ENCODE measurements at regions not wholly inside any gene's neighbourhood (a gene's known extent, or its start where the extent isn't known, plus 50 kb on each side); places are given as distances from the start of the nearest gene placed in this dataset.

DNA sequence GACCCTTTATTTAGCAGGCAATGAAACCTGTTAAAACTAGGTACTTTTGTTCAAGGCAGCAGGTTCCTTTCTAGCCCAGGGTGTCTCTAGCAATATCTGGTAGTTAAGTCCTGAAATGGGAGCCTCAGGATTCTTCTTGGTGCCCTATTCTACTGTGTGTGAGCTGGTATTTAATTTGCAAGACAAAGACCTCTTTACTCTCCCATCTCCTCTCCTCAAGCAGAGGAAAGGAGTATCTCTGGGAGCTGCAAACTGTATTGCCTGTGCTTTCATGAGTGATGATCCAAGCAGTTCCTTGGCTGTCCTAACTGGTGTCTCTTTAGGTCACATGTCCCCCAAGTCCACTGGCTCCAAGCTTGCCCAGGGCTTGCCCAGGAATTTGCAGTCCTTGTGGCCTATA is 188.2 kb downstream of the SI start:
- TF ChIP-seq, protein P1, sequence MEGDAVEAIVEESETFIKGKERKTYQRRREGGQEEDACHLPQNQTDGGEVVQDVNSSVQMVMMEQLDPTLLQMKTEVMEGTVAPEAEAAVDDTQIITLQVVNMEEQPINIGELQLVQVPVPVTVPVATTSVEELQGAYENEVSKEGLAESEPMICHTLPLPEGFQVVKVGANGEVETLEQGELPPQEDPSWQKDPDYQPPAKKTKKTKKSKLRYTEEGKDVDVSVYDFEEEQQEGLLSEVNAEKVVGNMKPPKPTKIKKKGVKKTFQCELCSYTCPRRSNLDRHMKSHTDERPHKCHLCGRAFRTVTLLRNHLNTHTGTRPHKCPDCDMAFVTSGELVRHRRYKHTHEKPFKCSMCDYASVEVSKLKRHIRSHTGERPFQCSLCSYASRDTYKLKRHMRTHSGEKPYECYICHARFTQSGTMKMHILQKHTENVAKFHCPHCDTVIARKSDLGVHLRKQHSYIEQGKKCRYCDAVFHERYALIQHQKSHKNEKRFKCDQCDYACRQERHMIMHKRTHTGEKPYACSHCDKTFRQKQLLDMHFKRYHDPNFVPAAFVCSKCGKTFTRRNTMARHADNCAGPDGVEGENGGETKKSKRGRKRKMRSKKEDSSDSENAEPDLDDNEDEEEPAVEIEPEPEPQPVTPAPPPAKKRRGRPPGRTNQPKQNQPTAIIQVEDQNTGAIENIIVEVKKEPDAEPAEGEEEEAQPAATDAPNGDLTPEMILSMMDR (IDR thresholded peaks at IDR 0.05) = no peak
- DNase-seq = no peak

GRCh38 chr3:164883171-164883570 is 195.1 kb downstream of the SI start:
- ATAC-seq = no peak
- TF ChIP-seq, protein P1 (IDR thresholded peaks at IDR 0.05) = no peak

More for the DNA sequence above, 188.2 kb downstream of the SI start:
- Histone ChIP-seq H3K4me1 (no peaks in the 10 kb centered on the region), H3K27ac (no peak overlapping the region), H3K36me3 (ENCODE audit: insufficient read depth in 1 of 2, low read depth in 1 of 2) (no peaks in the 10 kb centered on the region), H3K4me3 (no peak overlapping the region), H3K9me3 (no peaks in the 10 kb centered on the region), H3K27me3 (ENCODE audit: insufficient read depth in 3 of 3, low read length in 2 of 3) (no peaks in the 10 kb centered on the region)
- intact Hi-C loops (cut with DNase I) = no loop called here
- no peak for ATAC-seq

GRCh38 chr3:164879201-164879600 is 199.1 kb downstream of the SI start:
- TF ChIP-seq, protein P1 (IDR thresholded peaks at IDR 0.05) = no peak
- H3K27me3 ChIP-seq (ENCODE audit: insufficient read depth in 3 of 3, low read length in 2 of 3) = no peaks in the 10 kb centered on the region
- no peak for DNase-seq
- H3K9me3 ChIP-seq = no peaks in the 10 kb centered on the region
- no peaks in the 10 kb centered on the region for H3K4me1 ChIP-seq
- intact Hi-C loops (cut with DNase I) = no loop called here
- no peak overlapping the region for H3K27ac ChIP-seq
- H3K4me3 ChIP-seq = no peak overlapping the region
- 37 to 57% (median 53%) methylated on average over 4 of the region's 4 CpGs for WGBS, 3 donors
- no peaks in the 10 kb centered on the region for H3K36me3 ChIP-seq (ENCODE audit: insufficient read depth in 1 of 2, low read depth in 1 of 2)
- no peak for ATAC-seq

More at GRCh38 chr3:164883171-164883570, 195.1 kb downstream of the SI start:
- H3K4me1 ChIP-seq = no peaks in the 10 kb centered on the region
- H3K9me3 ChIP-seq = no peaks in the 10 kb centered on the region
- intact Hi-C loops (cut with DNase I) = no loop called here
- H3K36me3 ChIP-seq (ENCODE audit: insufficient read depth in 1 of 2, low read depth in 1 of 2) = no peaks in the 10 kb centered on the region
- no peak for DNase-seq
- no peak overlapping the region for H3K27ac ChIP-seq
- no peaks in the 10 kb centered on the region for H3K27me3 ChIP-seq (ENCODE audit: insufficient read depth in 3 of 3, low read length in 2 of 3)
- no peak overlapping the region for H3K4me3 ChIP-seq

DNA sequence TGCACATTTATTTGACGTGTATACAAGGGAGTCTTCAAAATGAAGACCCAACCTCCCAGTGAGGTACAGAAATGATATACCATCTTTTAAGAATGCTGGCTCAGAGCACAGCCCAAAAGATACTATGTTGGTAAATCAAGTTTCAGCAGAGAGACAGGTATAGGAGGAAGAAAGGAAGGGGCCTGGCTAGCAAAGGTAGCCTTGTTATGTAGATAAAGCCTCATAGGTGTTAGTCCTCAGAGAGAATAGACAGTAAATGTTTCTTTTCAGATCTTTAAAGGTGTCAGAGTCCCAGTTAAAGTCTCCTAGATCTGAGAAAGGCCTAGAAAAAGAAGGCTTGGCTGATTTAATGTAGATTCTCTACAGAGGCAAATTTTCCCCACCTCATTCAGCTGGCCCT is 213.8 kb downstream of the SI start:
- no peak for ATAC-seq
- Histone ChIP-seq H3K36me3 (ENCODE audit: insufficient read depth in 1 of 2, low read depth in 1 of 2) (no peaks in the 10 kb centered on the region), H3K4me3 (no peak overlapping the region), H3K27me3 (ENCODE audit: insufficient read depth in 3 of 3, low read length in 2 of 3) (no peaks in the 10 kb centered on the region), H3K4me1 (no peaks in the 10 kb centered on the region), H3K27ac (no peak overlapping the region), H3K9me3 (no peaks in the 10 kb centered on the region)
- no peak for DNase-seq
- TF ChIP-seq, protein P1 (IDR thresholded peaks at IDR 0.05) = no peak
- 0 to 91% (median 0%) methylated on average over 1 of the region's 1 CpG for WGBS, 3 donors
- intact Hi-C loops (cut with DNase I) = no loop called here

- Histone ChIP-seq H3K27me3 (ENCODE audit: insufficient read depth in 3 of 3, low read length in 2 of 3) (no peaks in the 10 kb centered on the region), H3K4me3 (no peak overlapping the region), H3K27ac (no peak overlapping the region), H3K9me3 (no peaks in the 10 kb centered on the region), H3K36me3 (ENCODE audit: insufficient read depth in 1 of 2, low read depth in 1 of 2) (no peaks in the 10 kb centered on the region), H3K4me1 (no peaks in the 10 kb centered on the region)
- ATAC-seq (no peak), DNase-seq (no peak)
- TF ChIP-seq, protein P1 (IDR thresholded peaks at IDR 0.05) = no peak
- 29 to 38% (median 31%) methylated on average over 1 of the region's 1 CpG for WGBS, 3 donors
- intact Hi-C loops (cut with DNase I) = no loop called here
These were observed 225.4 kb downstream of the SI start for GRCh38 chr3:164852866-164853265.

Measured in psoas muscle (tissue), 7 donors.